ENCODE measurements at regions not wholly inside any gene's neighbourhood (a gene's known extent, or its start where the extent isn't known, plus 50 kb on each side); places are given as distances from the start of the nearest gene placed in this dataset.
"Not testable (repeated sequence)": the region's sequence is repeated elsewhere in the genome, so short reads cannot be mapped to it uniquely, and the experiment has no call there.

DNA sequence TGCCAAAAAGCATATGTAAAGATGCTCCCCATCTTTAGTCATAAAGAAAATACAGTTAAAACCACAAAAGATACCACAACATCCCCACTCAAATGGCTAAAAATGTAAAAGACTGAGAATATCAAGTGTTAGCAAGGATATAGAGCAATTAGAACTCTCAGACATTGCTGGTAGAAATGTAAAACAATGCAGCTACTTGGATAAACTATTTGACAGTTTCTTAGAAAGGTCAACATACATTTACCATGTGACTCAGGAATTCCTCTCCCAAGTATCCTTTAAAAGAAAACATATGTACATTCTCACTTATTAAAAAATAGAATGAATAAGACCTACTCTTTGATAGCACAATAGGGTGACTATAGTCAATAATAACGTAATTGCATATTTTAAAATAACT is 173.7 kb downstream of the HNRNPD start:
- no peak for ATAC-seq
- no peak for DNase-seq (ENCODE audit: low spot score)

DNA sequence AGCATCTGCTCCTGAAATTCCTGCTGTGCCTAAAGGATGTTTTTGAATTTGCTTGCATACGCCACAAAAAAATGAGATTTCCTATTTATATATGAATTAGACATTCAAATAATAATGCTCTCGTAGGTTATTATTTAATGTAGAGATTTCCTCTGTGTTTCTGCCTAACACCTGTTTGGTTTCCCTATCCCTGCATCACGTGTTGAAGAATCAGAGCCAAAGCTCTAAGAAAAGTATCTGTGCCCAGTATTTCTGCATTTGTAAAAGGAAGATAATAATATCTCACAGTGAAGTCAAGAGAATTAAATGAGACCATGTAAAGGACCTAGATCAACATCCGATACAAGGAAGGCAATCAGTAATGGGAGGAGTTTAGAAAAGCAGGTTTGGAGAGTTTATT is 179.5 kb downstream of the HNRNPD start:
- DNase-seq (ENCODE audit: low spot score) (no peak), ATAC-seq (no peak)

DNA sequence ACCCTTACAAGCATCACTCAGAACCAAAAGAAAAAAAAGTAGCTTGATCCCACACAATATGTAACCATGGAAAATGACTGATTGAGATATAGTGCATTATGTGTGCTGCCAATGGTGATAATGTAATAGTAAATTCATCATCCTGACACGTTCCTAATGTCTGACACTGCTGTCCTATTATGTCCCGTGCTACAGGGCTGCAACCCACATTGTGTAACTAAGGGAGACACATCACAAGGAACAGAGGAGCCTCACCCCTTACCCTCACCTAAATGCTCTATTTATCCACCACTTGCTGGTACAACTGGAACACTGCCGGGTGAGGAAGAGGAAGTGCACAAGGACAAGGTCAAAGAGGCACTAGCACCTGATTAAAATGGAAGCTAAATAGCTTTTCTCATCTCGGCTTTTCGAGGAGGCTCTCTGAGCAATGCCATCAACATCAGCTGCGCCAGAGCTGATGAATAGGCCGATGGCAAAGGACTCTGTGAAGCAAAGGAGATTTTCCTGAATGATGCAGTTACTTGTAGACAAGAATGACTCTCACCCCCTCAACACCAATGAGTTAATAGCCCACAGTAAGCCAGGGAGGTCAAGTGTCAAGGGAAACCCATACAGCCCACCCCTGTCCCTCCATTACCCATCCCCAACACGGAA is 181.6 kb downstream of the HNRNPD start:
- DNase-seq (ENCODE audit: low spot score) (no peak), ATAC-seq (no peak)

DNA sequence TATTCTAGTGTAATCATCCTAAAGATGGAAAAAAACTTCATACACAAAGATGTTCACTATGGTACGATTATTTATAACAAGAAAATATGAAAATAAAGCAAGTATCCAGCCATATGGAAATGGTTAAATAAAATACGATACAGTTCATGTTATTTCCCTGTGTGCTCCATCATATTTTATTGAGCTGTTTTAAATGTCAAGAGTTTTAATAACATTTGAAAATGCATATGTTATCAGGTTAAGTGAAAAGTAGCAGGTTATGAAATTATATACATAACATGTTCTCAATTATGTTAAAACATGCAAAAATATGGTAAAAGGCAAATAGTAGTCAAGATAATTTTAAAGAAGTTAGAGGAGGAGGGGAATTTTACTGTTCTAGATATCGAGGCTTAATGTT is 192.0 kb downstream of the HNRNPD start:
- DNase-seq (ENCODE audit: low spot score) (no peak), ATAC-seq (no peak)

DNA sequence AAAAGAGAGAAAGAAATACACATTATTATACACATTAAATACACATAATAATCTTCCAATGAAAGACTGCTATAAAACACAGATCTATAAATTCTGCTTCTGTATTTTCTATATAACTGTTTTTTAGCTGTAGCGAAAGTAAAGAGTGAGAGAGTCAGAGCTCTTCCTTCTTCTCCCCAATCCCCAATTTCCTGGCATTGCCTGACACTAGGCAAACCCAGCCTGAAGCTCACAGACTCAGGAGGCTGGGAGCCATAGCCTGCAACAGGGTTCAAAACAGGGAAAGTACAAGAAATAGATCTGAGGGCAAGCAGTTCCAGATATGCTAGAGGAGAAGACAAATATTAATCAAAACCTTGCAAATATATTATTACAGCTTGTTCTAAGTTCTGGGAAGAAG is 201.6 kb downstream of the HNRNPD start:
- DNase-seq (ENCODE audit: low spot score) (no peak), ATAC-seq (no peak)

DNA sequence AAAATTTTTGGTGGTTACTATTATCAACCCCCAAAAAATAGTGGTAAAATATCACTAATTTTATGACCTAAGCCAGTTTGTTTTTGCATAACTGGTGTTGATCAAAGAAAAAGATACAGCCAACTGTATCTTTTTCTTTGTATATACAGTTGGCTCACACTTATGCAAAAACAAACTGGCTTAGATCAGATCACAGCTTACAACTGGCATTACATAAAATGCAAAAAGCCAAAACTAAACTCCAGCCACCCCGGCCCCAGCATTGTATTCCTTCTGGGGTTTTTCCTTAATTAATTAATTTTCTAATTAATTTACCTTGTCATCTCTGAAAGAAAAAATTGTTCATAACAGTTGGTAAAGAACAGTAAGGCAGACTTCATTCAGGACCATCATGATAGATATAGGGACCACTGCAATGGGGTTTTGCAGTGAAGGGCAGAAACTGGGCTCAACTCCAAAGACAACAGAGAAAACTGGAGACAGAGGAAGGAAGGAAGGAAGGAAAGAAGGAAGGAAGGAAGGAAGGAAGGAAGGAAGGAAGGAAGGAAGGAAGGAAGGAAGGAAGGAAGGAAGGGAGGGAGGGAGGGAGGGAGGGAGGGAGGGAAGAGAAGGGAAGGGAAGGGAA is 202.1 kb downstream of the HNRNPD start:
- DNase-seq (ENCODE audit: low spot score) (no peak), ATAC-seq (no peak)

DNA sequence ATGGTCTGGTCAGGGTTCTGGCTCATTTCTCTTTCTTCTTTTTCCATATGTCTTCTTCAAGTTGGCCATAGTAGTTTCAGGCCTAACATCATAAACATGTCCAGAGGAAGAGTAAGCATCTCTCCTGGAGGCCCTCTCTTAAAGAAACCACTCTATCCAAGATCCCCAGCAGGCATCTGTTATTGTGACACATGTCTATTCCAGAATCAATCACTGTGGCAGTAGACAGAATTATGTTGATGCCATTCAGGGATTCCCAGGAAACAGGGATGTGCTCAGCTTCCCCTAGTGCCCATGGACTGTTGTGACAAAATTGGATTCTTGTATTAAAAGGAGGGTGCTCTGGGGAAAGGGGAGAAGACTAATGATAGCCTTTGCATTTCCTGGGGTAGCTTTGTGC is 224.0 kb downstream of the HNRNPD start:
- no peak for ATAC-seq
- DNase-seq (ENCODE audit: low spot score), result no peak

DNA sequence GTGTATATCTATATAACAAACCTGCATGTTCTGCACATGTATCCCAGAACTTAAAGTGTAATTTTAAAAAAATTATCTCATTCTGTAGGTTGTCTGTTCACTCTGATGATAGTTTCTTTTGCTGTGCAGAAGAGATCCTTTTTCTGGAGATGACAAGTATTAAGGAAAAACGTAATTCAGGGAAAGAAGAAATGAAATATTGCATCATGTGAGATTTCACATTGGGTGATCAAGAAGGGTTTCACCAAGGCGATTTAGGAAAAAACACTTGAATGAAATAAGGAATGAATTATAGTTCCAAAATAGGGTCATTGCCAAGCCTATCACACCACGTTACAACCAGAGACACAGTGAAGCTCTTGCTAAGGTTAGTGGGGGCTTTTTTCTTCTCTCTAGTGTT is 227.9 kb downstream of the HNRNPD start:
- ATAC-seq, result no peak

DNA sequence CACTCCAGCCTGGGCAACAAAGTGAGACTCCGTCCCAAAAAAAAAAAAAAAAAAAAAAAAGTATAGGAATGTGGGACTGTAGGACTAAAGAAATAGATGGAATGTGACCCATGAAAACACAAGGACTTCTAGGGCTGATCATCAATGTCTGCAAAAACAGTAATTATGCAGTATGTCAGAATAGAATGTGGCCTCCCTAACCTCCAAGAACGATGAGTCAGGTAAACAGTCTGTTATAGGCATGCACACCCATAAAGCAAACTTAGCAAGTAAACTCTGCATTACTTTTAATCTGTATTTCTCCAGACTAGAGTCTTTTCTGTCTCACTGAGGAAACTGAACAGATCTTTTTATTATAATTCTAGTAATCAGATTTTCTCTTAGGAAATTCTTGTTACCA is 233.4 kb downstream of the HNRNPD start:
- ATAC-seq (no peak), DNase-seq (ENCODE audit: low spot score) (no peak)

More for the DNA sequence above, 227.9 kb downstream of the HNRNPD start:
- no peak for DNase-seq (ENCODE audit: low spot score)

DNA sequence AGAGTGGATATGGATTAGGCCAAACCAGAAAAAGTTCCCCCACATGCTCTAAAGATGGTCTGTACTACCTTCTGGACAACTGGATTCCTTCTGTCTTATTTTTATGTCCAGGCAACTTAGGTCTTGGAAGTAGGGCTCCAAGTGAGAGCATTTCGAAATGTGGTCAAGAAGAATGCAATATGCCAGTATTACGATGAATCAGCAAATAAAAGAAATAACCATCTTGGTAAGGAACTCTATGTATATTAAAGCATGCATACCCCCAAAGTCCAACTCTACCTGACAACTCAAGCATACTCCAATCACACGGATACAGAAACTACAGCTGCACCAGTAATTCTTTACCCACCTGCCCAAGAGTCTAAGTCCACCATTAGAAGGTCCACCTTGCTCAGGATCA is 234.5 kb downstream of the HNRNPD start:
- no peak for DNase-seq (ENCODE audit: low spot score)
- ATAC-seq, result no peak

DNA sequence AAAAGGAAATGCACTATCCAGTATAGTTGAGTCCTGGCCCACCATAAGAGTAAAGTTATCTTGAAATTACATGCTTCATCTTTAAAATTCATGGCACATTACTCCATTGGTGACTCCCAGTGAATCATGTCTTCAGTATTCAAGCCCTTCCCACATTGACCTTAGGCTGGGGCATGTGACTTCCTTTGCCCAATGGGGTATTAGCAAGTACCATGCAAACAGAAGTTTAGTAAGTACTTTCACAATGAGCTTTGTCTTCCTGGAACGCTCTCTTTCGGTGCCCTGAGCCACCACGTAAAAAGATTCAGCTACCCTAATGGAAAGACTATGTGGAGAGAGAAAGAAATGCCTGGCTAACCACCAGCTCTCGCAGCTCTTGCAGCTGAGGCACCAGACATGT is 235.4 kb downstream of the HNRNPD start:
- DNase-seq (ENCODE audit: low spot score) (no peak), ATAC-seq (no peak)

DNA sequence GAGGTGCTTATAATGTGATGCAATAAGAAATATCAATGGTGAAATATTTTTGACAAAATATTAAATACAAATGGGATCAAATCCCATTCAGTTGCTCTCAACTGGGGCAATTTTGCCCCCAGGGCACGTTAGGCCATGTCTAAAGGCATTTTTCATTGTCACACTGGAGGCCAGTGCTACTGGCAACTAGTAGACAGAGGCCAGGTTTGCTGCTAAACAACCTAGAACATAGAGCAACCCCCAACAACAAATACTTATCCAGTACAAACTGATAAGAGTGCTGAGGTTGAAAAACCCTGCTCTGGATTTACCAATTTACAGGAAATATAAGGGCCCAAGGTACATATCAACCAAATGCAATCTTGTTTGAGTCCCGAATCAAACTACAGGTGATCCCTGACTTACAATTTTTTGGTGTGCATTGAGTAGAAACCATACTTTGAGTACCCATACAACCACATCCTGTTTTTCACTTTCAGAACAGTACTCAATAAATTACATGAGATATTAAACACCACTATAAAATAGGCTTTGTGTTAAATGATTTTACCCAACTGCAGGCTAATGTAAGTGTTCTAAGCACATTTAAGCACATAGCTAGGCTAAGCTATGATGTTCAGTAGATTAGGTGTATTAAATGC is 237.5 kb downstream of the HNRNPD start:
- DNase-seq (ENCODE audit: low spot score) (no peak), ATAC-seq (no peak)

DNA sequence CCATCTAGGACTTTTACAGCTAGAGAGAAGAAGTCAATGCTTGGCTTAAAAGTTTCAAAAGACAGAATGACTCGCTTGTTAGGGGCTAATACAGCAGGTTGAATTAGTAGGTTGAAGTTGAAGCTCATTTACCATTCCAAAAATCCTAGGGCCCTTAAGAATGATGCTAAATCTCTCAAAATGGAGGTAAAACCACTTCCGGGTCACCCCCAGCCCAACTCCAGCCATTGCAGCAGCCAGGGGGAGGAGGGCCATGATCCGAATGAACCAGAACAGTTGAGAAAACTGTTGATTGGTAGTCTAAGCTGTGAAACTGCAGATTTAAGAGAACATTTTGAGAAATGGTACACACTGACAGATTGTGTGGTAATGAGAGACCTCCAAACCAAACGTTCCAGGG is 245.4 kb downstream of the HNRNPD start:
- ATAC-seq (no peak), DNase-seq (ENCODE audit: low spot score) (no peak)

DNA sequence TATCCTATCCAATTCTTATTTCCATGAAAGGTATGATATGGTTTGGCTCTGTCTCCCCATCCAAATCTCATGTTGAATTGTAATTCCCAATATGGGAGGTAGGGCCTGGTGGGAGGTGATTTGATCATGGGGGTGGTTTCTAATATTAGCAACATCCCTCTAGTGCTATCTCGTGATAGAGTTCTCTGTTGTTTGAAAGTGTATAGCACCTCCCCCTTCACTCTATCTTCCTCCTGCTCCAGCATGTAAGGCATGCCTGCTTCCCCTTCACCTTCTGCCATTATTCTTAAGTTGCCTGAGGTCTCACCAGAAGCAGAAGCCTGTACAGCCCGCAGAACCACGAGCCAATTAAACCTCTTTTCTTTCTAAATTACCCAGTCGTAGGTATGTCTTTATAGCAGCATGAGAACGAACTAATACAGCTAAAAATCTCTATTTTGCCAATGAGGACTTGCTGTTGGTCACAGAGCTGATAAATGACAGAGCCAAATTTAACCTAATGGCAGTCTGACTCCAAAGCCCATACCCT is 247.2 kb downstream of the HNRNPD start:
- no peak for DNase-seq (ENCODE audit: low spot score)

DNA sequence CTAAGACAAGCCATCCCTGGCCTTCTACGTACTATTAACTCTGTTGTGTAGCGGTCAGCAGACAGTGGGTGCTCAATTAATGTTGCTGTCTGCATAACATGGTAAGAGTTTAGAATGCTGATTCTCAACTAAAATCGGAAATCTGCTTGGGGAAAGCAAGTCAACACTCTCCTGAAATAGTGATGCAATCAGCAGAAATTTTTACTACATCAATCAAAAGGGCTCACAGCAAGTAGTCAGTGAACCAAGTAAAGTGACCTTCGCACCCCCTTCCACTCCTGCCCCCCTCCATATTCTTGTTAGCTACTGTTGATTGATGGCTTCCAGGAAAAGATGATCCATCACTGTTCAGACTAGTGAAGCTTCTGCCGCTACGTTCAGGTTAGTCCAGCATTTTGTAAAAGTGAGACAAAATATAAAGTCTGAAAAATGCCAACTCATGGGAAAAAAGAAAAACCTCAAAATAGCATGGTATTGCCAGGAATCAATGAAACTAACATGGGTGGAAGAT is 247.9 kb downstream of the HNRNPD start:
- ATAC-seq (no peak), DNase-seq (ENCODE audit: low spot score) (no peak)

More for the DNA sequence above, 247.2 kb downstream of the HNRNPD start:
- no peak for ATAC-seq

DNA sequence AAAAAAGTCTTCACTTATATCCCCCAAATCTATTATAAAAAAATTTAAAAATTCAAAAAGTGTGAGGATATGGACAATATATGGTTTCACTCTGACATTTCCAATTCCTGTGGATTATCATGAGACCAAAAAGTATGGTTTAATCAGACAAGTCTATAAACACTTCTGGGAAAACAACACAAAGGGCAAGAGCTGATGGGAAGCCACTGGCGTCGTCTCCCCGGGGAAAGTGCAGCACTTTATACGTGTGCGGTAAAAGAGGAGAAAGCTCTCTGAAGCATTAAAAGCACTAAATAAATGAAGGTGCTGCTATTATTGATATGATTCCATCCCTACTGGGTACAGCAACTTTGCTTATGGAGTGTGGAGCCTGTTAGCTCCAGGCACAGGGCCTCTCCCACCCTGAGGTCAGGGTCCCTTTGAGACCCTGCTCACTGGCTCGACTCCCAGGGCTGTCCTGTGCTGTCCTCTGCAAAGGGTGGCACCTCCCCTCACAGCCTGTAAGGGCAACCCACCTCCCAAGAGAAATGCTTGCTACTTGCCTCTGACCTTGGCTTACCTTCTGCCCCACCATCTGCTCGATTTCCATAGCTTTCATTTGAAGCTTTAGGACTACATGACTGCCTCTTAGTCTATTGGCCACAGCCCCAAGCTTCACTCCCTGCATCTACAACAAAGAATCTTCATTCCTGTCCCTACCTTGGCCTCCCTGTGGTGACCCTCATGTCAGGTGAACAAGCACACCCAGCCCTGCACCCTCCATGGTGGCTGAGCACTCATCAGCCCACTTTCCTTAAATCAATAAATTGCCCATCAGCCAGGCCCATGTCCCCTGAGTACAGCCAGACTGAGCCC is 248.6 kb downstream of the HNRNPD start:
- ATAC-seq (no peak), DNase-seq (ENCODE audit: low spot score) (no peak)

DNA sequence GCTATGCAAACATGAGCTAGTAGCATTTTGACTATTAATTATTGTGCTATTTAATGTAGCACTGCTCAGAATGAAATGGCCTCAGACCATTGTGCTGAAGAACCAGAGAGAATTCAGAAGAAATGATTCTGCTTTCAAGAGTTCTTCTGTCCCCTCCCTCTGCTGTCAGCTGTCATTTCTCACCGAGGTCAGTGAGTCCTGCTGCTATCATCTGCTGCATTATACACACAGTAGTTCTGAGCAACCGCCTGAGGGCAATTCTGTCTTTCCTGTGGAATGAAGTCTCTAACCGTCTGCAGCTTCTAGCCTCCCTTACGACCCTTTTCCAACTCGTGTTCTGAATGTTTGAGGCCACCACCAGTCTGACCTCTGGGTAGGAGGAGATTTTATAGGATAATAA is 249.4 kb downstream of the HNRNPD start:
- ATAC-seq, result no peak
- DNase-seq (ENCODE audit: low spot score), result no peak

DNA sequence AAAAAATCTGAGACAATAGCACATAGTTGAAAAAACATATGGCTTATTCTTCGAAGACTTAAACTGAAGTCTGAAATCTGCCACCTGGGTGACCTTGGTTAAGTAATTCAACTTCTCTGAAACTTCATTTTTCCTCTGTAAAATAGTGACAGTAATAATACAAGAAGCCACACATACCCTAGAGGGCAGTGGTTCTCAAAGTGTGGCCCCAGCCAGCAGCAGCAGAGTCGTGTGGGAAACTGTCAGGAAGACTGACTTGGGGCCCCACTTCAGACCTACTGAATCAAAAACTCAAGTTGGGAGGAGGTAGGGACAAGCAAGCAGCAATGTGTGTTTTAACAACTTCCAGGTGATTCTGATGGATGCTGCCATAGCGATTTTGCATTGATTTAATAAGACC is 249.9 kb downstream of the HNRNPD start:
- ATAC-seq (no peak), DNase-seq (ENCODE audit: low spot score) (no peak)

DNA sequence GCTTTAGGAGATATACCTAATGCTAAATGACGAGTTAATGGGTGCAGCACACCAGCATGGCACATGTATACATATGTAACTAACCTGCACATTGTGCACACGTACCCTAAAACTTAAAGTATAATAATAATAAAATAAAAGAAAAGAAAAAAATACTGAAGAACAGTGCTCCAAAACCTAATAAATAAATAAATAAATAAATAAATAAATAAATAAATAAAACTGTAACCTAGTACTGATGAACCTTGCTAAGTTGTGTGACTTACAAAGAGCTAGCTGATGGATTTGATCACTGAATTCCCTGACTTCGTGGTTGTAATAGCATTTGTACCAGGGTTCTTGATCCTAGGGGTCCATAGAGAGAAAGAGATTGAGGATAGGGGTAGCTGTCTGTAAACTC is 258.6 kb downstream of the HNRNPD start:
- not testable (repeated sequence) for DNase-seq (ENCODE audit: low spot score); ATAC-seq

DNA sequence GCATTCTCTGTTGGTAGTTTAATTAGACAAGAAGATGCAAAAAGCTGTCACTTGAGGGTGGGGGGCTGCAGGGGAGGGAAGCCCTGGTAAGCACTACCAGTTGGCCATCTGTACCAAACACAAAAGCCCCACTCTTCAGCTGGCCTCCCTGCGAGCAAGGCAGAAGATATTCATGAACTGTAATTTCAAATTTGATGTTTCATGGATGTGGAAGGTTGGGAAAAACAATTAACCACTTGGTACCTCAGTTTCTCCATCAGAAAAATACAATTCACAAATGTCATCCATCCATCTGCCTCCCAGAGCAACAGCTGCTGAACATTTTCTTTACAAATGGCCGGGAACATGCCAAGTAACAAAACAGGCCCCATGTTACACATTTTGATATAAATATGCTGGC is 265.3 kb downstream of the HNRNPD start:
- ATAC-seq (no peak), DNase-seq (ENCODE audit: low spot score) (no peak)

DNA sequence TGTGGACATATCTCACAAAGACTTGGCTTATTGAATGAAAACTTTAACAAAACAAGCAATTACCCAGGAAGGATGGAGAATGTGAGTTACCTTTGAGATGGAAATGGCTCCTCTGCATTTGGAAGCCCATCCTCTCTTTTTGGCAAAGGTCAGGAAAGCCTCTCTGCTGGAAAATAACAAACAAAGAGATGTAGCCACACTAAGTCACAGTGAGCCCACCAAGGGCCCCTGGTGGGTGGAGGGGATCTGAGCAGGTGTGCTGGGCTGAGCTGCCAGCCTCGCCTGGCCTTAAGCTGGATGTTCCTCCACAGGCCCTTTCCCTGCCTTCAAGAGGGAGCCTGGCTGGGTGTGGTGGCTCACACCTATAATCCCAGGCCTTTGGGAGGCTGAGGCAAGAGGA is 269.2 kb downstream of the HNRNPD start:
- DNase-seq (ENCODE audit: low spot score) (no peak), ATAC-seq (no peak)

All from left lobe of liver (tissue), 2 donors.